ENCODE measurements at regions not wholly inside any gene's neighbourhood (a gene's known extent, or its start where the extent isn't known, plus 50 kb on each side); places are given as distances from the start of the nearest gene placed in this dataset.

DNA sequence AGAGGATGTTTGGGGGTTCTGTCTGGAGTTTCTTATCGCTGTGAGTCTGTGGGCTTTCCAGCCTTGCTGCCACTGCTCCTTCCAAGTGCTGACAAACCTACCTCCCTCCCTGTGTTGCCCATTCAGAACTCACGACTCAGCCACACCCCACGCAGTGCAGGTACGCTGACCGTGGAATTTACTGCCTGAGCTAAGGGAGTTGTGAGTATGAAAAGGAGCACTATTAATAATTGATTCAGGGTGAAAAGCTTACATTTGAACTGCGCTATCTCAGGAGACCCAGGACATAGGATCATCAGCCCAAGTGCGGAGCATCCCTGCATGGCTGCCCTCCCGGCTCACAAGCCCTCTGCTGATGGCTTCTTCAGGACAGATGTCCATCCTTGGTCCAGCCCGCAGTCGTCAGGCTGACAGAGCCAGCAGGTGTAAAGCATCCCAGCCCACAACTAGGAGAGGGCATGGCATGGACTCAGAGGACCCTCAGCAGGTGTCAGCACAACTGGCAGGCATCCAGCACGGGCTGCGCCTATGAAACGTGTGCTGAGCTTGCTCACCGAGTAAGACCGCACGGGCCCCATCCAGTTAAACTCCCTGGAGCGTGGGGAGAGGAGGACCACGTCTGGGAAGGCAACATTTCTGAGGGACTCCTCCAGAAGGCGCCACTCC lies 244.0 kb downstream of the COL4A1 start:
- TF ChIP-seq, protein P1, sequence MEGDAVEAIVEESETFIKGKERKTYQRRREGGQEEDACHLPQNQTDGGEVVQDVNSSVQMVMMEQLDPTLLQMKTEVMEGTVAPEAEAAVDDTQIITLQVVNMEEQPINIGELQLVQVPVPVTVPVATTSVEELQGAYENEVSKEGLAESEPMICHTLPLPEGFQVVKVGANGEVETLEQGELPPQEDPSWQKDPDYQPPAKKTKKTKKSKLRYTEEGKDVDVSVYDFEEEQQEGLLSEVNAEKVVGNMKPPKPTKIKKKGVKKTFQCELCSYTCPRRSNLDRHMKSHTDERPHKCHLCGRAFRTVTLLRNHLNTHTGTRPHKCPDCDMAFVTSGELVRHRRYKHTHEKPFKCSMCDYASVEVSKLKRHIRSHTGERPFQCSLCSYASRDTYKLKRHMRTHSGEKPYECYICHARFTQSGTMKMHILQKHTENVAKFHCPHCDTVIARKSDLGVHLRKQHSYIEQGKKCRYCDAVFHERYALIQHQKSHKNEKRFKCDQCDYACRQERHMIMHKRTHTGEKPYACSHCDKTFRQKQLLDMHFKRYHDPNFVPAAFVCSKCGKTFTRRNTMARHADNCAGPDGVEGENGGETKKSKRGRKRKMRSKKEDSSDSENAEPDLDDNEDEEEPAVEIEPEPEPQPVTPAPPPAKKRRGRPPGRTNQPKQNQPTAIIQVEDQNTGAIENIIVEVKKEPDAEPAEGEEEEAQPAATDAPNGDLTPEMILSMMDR (IDR thresholded peaks at IDR 0.05), result no peak
- TF ChIP-seq POLR2A (IDR thresholded peaks at IDR 0.05) (no peak), POLR2AphosphoS5 (IDR thresholded peaks at IDR 0.05) (no peak)

Measured in gastroesophageal sphincter (tissue), 3 donors.